Left lung (tissue), 4 donors: ENCODE measurements at regions not wholly inside any gene's neighbourhood (a gene's known extent, or its start where the extent isn't known, plus 50 kb on each side); places are given as distances from the start of the nearest gene placed in this dataset.

Experiments used
- ATAC-seq: fragments of 200-7000 bp; cut with Tn5 transposase; one replicate; pipeline ENCODE4 v1.9.1; 2020; ENCODE audit warnings: moderate library complexity
- DNase-seq, 4 donors: peaks; one replicate each; pipeline ENCODE4 v3.0.0-alpha.2; 2013 to 2020
- H3K27ac ChIP-seq, 2 donors: fragments of 200-600 bp; sonication (generic) in 1 of 2; one replicate each; pipeline versions ENCODE4 v1.5.0 to v1.8.0; 2020 to 2021
- H3K27me3 ChIP-seq, 2 donors: fragments of 200-600 bp; sonication (generic) in 1 of 2; one replicate each; pipeline versions ENCODE4 v1.5.0 to v1.8.0; 2020 to 2021
- H3K36me3 ChIP-seq, 2 donors: fragments of 200-600 bp; sonication (generic) in 1 of 2; one replicate each; pipeline versions ENCODE4 v1.5.0 to v1.8.0; 2020 to 2021
- H3K4me1 ChIP-seq, 2 donors: fragments of 200-600 bp; one replicate each; pipeline ENCODE4 v1.8.0; 2021
- H3K4me3 ChIP-seq, 2 donors: fragments of 200-600 bp; sonication (generic) in 1 of 2; one replicate each; pipeline versions ENCODE4 v1.5.0 to v1.8.0; 2020 to 2021; ENCODE audit warnings: mild to moderate bottlenecking in 1 of 2
- H3K9me3 ChIP-seq, 2 donors: fragments of 200-600 bp; sonication (generic) in 1 of 2; one replicate each; pipeline versions ENCODE4 v1.5.0 to v1.8.0; 2020 to 2021
- intact Hi-C, 2 donors: fragments of 100-400 bp; cut with DNase I; formaldehyde crosslinking; loops; one replicate each; pipeline versions ENCODE4 v1.11.2 to v1.14.2; 2022
- TF ChIP-seq, protein P1 (sequence below), 2 donors: fragments of 200-600 bp; sonication (generic) in 1 of 2; IDR thresholded peaks; one replicate each; pipeline versions ENCODE4 v1.5.0 to v1.8.0; 2021; ENCODE audit warnings: antibody characterized with exemption in 2 of 2
- donor health status: DM: no; HTN: yes; CAD: no.
- donor health status: DM: no; HTN: no; CAD: no.

DNA sequence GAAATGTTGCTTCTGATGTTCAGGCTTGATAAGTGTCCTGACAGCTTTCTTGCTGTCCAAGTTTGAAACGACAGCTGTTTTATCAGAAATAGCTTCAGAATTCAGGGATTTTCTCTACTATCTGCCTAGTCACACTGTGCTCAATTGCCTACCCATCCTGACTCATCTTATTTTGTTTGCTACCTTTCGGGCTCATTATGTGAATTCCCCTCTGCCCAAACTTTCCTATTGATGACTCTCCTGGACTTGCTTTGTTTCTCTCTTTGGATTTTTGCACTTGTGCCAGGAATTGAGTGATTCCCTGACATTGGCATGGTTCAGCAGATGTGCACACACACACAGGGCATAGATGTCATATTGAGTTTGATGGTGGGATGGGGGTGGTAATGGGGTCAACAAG lies 1052.6 kb upstream of the PIK3C3 start:
- H3K27ac ChIP-seq = no peak overlapping the region
- no peaks in the 10 kb centered on the region for H3K36me3 ChIP-seq
- no peaks in the 10 kb centered on the region for H3K27me3 ChIP-seq
- DNase-seq (no peak), ATAC-seq (no peak)
- intact Hi-C loops = no loop called here
- H3K4me3 ChIP-seq = no peak overlapping the region
- TF ChIP-seq, protein P1, sequence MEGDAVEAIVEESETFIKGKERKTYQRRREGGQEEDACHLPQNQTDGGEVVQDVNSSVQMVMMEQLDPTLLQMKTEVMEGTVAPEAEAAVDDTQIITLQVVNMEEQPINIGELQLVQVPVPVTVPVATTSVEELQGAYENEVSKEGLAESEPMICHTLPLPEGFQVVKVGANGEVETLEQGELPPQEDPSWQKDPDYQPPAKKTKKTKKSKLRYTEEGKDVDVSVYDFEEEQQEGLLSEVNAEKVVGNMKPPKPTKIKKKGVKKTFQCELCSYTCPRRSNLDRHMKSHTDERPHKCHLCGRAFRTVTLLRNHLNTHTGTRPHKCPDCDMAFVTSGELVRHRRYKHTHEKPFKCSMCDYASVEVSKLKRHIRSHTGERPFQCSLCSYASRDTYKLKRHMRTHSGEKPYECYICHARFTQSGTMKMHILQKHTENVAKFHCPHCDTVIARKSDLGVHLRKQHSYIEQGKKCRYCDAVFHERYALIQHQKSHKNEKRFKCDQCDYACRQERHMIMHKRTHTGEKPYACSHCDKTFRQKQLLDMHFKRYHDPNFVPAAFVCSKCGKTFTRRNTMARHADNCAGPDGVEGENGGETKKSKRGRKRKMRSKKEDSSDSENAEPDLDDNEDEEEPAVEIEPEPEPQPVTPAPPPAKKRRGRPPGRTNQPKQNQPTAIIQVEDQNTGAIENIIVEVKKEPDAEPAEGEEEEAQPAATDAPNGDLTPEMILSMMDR (IDR thresholded peaks at IDR 0.05) = no peak
- H3K4me1 ChIP-seq = no peaks in the 10 kb centered on the region
- H3K9me3 ChIP-seq = no peaks in the 10 kb centered on the region

DNA sequence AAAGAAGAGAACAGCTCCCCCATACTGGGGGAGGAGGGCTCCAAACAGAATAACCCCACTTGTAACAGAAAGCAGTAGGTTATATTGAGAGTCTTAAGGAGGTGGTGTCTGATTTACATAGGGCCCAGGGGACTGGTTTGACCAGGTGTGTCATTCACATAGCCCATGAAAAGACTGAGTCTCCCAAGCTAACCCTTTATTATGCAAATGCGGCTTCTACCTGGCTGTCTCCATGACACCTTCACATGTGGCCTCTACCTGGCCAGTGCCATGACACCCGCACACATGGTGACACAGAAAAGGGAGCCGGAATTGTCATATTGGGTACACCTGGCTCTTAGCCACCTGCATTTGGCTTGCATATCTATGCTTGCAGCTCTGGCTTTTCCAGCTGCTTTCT lies 1057.2 kb upstream of the PIK3C3 start:
- ATAC-seq = no peak
- no peak for DNase-seq
- peaks cover 0 to 8% of the 10 kb centered on the region in 2 donors for H3K9me3 ChIP-seq
- intact Hi-C loops = no loop called here
- no peaks in the 10 kb centered on the region for H3K36me3 ChIP-seq
- no peaks in the 10 kb centered on the region for H3K27me3 ChIP-seq
- H3K4me1 ChIP-seq = no peaks in the 10 kb centered on the region
- TF ChIP-seq, protein P1 (IDR thresholded peaks at IDR 0.05) = no peak
- no peak overlapping the region for H3K4me3 ChIP-seq
- H3K27ac ChIP-seq = no peak overlapping the region

DNA sequence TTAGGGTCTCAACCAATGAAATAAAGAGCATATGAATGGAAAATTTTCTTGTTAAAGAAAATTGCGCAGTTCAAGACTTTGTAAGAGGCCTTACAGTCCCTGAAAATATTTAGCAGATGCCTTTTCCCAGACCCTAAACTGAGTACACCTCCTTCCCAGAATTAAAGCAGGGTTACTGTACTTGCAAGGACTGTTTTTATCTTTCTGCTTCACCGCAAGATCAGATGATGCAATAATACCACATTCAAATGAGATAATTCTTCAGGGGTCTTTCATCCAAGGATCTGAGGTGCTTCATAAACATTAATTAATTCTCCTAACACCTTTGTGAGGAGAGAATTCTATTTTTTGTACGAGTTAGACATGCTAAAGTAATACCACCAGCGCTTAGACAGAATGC lies 1071.8 kb upstream of the PIK3C3 start:
- ATAC-seq (no peak), DNase-seq (no peak)
- no peaks in the 10 kb centered on the region for H3K36me3 ChIP-seq
- H3K9me3 ChIP-seq = no peaks in the 10 kb centered on the region
- H3K27me3 ChIP-seq = no peaks in the 10 kb centered on the region
- no peak overlapping the region for H3K27ac ChIP-seq
- H3K4me3 ChIP-seq = no peak overlapping the region
- intact Hi-C loops = no loop called here
- TF ChIP-seq, protein P1 (IDR thresholded peaks at IDR 0.05) = no peak
- H3K4me1 ChIP-seq = no peaks in the 10 kb centered on the region

DNA sequence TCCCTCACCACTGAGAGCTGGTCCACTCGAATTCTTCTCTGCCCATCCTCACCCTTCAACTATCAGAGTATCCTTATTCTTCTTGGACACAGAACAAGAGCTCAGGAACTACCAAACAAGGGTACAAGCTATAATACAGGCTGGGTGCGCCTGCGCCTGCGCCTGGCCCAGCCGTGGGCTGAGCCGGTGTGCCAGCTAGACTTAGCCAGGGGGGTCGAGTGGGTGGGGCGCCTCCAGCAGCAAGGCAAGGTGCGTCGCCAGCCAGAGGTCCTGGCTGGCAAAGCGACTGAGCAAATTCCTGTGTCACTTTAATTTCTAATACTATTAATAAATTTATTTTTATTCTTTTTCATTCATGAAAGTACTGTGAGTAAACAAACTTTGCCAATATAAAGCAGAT lies 1072.6 kb upstream of the PIK3C3 start:
- Histone ChIP-seq H3K4me1 (no peaks in the 10 kb centered on the region), H3K27ac (no peak overlapping the region), H3K27me3 (no peaks in the 10 kb centered on the region), H3K4me3 (no peak overlapping the region), H3K36me3 (no peaks in the 10 kb centered on the region), H3K9me3 (no peaks in the 10 kb centered on the region)
- intact Hi-C loops = no loop called here
- ATAC-seq (no peak), DNase-seq (no peak)
- TF ChIP-seq, protein P1 (IDR thresholded peaks at IDR 0.05) = no peak

DNA sequence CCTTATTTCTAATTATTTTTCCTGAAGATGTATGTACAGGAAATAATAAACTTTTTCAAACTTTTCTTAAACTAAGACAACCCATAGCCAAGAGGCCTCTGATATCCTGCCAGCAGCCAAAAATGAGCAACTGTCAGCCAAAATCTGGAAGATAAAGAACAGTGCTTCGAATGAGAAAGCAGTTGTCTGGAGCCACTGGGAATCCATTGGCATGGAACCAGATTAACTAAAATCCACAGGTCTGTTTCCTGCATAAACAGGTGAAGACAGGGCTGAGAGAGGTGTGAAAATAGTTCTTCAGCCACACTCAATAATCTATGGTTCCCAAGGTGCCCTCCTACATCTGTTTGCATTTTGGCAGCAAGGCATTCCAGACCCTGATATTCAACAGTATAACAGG lies 1076.7 kb upstream of the PIK3C3 start:
- DNase-seq (no peak), ATAC-seq (no peak)
- H3K27me3 ChIP-seq = no peaks in the 10 kb centered on the region
- no peaks in the 10 kb centered on the region for H3K36me3 ChIP-seq
- no peaks in the 10 kb centered on the region for H3K4me1 ChIP-seq
- no peaks in the 10 kb centered on the region for H3K9me3 ChIP-seq
- no peak overlapping the region for H3K4me3 ChIP-seq
- TF ChIP-seq, protein P1 (IDR thresholded peaks at IDR 0.05) = no peak
- intact Hi-C loops = no loop called here
- H3K27ac ChIP-seq = no peak overlapping the region
